IPS-NIHi7 (cell line): ENCODE measurements at regions not wholly inside any gene's neighbourhood (a gene's known extent, or its start where the extent isn't known, plus 50 kb on each side); places are given as distances from the start of the nearest gene placed in this dataset.

Experiments used
- DNase-seq: peaks from one replicate; pipeline ENCODE4 v3.0.0; 2012; ENCODE audit warnings: mixed read lengths; ENCODE audit errors: extremely low spot score

GRCh38 chr2:67660015-67660602, 263.0 kb downstream of the ETAA1 start:
- DNase-seq = no peak

GRCh38 chr2:67660871-67661270, 263.7 kb downstream of the ETAA1 start:
- DNase-seq = no peak

- no peak for DNase-seq
These were observed 265.1 kb downstream of the ETAA1 start for GRCh38 chr2:67662222-67662621.

GRCh38 chr2:67663776-67664175, 266.6 kb downstream of the ETAA1 start:
- no peak for DNase-seq

- DNase-seq = no peak
These were observed 269.4 kb downstream of the ETAA1 start for GRCh38 chr2:67666386-67667053.

- DNase-seq = no peak
These were observed 270.1 kb downstream of the ETAA1 start for GRCh38 chr2:67667054-67667908.

GRCh38 chr2:67668538-67668937, 271.4 kb downstream of the ETAA1 start:
- no peak for DNase-seq

GRCh38 chr2:67669168-67669567, 272.0 kb downstream of the ETAA1 start:
- no peak for DNase-seq

- DNase-seq = no peak
These were observed 272.6 kb downstream of the ETAA1 start for GRCh38 chr2:67669766-67670165.

GRCh38 chr2:67670747-67671183, 273.6 kb downstream of the ETAA1 start:
- DNase-seq = no peak

- DNase-seq = no peak
These were observed 274.6 kb downstream of the ETAA1 start for GRCh38 chr2:67671464-67672450.

- no peak for DNase-seq
These were observed 277.5 kb downstream of the ETAA1 start for GRCh38 chr2:67674668-67675067.

GRCh38 chr2:67684991-67685390, 287.9 kb downstream of the ETAA1 start:
- DNase-seq = no peak

GRCh38 chr2:67686254-67686653, 289.1 kb downstream of the ETAA1 start:
- DNase-seq = no peak

GRCh38 chr2:67689186-67689585, 292.1 kb downstream of the ETAA1 start:
- DNase-seq = no peak

GRCh38 chr2:67689651-67690050, 292.5 kb downstream of the ETAA1 start:
- no peak for DNase-seq

GRCh38 chr2:67694445-67694844, 297.3 kb downstream of the ETAA1 start:
- DNase-seq = peak; percentile 23

- DNase-seq = no peak
These were observed 303.9 kb downstream of the ETAA1 start for GRCh38 chr2:67701011-67701410.

GRCh38 chr2:67702284-67702683, 305.2 kb downstream of the ETAA1 start:
- no peak for DNase-seq

- DNase-seq = no peak
These were observed 305.8 kb downstream of the ETAA1 start for GRCh38 chr2:67702937-67703336.

GRCh38 chr2:67706082-67706481, 308.9 kb downstream of the ETAA1 start:
- DNase-seq = no peak

- no peak for DNase-seq
These were observed 310.8 kb downstream of the ETAA1 start for GRCh38 chr2:67707896-67708295.
